Ovary (tissue), 7 donors: ENCODE measurements at regions not wholly inside any gene's neighbourhood (a gene's known extent, or its start where the extent isn't known, plus 50 kb on each side); places are given as distances from the start of the nearest gene placed in this dataset.

ENCODE experiments used
- DNase-seq, 5 donors: peaks; one replicate each; pipeline ENCODE4 v3.0.0-alpha.2; 2019 to 2020
- H3K27ac ChIP-seq, 2 donors: fragments of 200-600 bp; one replicate each; pipeline versions ENCODE4 v1.5.1 to v1.8.0; 2019 to 2022
- H3K27me3 ChIP-seq: fragments of 200-600 bp; one replicate; pipeline ENCODE4 v1.8.0; 2022
- H3K36me3 ChIP-seq: fragments of 200-600 bp; sonication (generic); one replicate; pipeline ENCODE4 v1.5.1; 2019
- H3K4me1 ChIP-seq: one replicate; pipeline ENCODE4 v1.8.1; 2013; ENCODE audit warnings: mild to moderate bottlenecking, moderate library complexity; ENCODE audit not compliant: insufficient read depth
- H3K4me3 ChIP-seq: fragments of 200-600 bp; sonication (generic); one replicate; pipeline ENCODE4 v1.5.1; 2017
- H3K9me3 ChIP-seq, 2 donors: fragments of 200-600 bp in 1 of 2; sonication (generic) in 1 of 2; one replicate each; pipeline versions ENCODE4 v1.5.1 to v1.8.1; 2013 to 2019; ENCODE audit warnings: mild to moderate bottlenecking in 1 of 2, moderate library complexity in 1 of 2
- EP300 ChIP-seq: sonication (generic); formaldehyde crosslinking; IDR thresholded peaks from one replicate; pipeline ENCODE4 v1.6.1; 2017; ENCODE audit warnings: antibody characterized with exemption
- POLR2A ChIP-seq: fragments of 450-650 bp; IDR thresholded peaks from one replicate; pipeline ENCODE4 v1.6.1; 2017; ENCODE audit warnings: antibody characterized with exemption, mild to moderate bottlenecking, moderate library complexity
- WGBS, 3 donors: extraction: QIAGEN DNeasy Blood & Tissue Kit in 1 of 3; methylation state at CpG; one replicate each; pipeline versions ENCODE4 v1.1.5 to v1.1.7; 2013 to 2017; 5-methylcytosine and 5-hydroxymethylcytosine counted together
- intact Hi-C, 4 donors: fragments of 100-400 bp; cut with DNase I; formaldehyde crosslinking; loops; one replicate each; pipeline versions ENCODE4 v1.11.0 to v1.15.1; 2022 to 2023
- TF ChIP-seq, protein P1 (sequence below), 3 donors: fragments of 450-650 bp in 2 of 3; fragments of 200-600 bp in 1 of 3; IDR thresholded peaks; one replicate each; pipeline versions ENCODE4 v1.5.1 to v1.8.0; 2016 to 2022; ENCODE audit warnings: antibody characterized with exemption in 3 of 3, mild to moderate bottlenecking in 1 of 3
- donor health status: DM: no; HTN: no; CAD: no; lungs with moderate emphysema.
- donor health status: DM: no; HTN: no; CAD: no.
- donor health status: Bipolar disorder and iron deficiency.
- donor health status: DM: no; HTN: no; CAD: no.
- donor health status: DM: yes; HTN: yes; CAD: no.

DNA sequence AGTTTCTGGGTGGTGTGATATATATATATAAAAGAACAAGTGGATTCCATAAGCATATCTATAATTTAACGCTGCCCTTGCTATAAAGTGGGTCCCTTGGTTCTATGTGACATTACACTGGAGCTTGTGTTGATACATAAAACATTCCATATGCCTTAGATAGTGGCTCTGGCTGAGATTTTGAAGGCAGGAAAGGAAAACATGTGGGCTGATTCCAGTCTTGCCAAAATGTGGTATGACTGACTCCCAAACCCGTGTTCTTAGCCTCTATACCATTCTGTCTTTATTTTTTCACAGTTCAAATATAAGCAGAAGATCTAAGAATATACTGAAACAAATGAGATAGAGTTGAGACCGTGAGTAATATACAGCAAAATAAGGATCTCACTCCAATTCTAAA is 522.8 kb upstream of the LRRC4C start:
- H3K27ac ChIP-seq = no peak overlapping the region
- intact Hi-C loops = no loop called here
- WGBS, 3 donors = 72 to 76% (median 75%) methylated on average over 3 of the region's 3 CpGs
- no peak for TF ChIP-seq POLR2A
- TF ChIP-seq, protein P1, sequence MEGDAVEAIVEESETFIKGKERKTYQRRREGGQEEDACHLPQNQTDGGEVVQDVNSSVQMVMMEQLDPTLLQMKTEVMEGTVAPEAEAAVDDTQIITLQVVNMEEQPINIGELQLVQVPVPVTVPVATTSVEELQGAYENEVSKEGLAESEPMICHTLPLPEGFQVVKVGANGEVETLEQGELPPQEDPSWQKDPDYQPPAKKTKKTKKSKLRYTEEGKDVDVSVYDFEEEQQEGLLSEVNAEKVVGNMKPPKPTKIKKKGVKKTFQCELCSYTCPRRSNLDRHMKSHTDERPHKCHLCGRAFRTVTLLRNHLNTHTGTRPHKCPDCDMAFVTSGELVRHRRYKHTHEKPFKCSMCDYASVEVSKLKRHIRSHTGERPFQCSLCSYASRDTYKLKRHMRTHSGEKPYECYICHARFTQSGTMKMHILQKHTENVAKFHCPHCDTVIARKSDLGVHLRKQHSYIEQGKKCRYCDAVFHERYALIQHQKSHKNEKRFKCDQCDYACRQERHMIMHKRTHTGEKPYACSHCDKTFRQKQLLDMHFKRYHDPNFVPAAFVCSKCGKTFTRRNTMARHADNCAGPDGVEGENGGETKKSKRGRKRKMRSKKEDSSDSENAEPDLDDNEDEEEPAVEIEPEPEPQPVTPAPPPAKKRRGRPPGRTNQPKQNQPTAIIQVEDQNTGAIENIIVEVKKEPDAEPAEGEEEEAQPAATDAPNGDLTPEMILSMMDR (IDR thresholded peaks at IDR 0.05) = no peak
- no peak for TF ChIP-seq EP300
- no peaks in the 10 kb centered on the region for H3K9me3 ChIP-seq
- no peaks in the 10 kb centered on the region for H3K4me1 ChIP-seq
- H3K36me3 ChIP-seq = no peaks in the 10 kb centered on the region
- no peak for DNase-seq
- H3K4me3 ChIP-seq = no peak overlapping the region
- H3K27me3 ChIP-seq = no peaks in the 10 kb centered on the region

DNA sequence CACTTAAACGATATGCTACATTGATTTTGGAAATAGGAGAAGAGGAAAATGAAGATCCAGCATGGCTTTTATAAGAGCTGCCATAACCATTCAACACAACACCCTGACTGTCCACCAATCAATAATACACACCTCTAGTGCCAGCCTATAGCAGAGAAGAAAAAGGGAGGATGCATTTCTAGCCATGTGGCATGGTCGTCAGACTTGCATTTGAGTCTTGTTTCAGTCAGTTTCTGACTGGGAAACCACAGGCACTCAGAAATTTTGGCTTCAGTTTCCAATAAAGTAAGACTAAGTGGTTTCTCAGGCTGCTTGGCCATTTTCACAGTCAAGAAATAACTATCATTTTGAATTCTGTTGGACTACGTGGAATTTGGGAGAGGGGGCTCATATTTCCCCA is 523.5 kb upstream of the LRRC4C start:
- H3K9me3 ChIP-seq = no peaks in the 10 kb centered on the region
- TF ChIP-seq EP300 = no peak
- TF ChIP-seq POLR2A = no peak
- TF ChIP-seq, protein P1 (IDR thresholded peaks at IDR 0.05) = no peak
- intact Hi-C loops = no loop called here
- no peaks in the 10 kb centered on the region for H3K4me1 ChIP-seq
- no peak overlapping the region for H3K27ac ChIP-seq
- no peaks in the 10 kb centered on the region for H3K36me3 ChIP-seq
- no peak overlapping the region for H3K4me3 ChIP-seq
- no peak for DNase-seq
- no peaks in the 10 kb centered on the region for H3K27me3 ChIP-seq
- 76 to 79% (median 77%) methylated on average over 3 of the region's 3 CpGs for WGBS, 3 donors

DNA sequence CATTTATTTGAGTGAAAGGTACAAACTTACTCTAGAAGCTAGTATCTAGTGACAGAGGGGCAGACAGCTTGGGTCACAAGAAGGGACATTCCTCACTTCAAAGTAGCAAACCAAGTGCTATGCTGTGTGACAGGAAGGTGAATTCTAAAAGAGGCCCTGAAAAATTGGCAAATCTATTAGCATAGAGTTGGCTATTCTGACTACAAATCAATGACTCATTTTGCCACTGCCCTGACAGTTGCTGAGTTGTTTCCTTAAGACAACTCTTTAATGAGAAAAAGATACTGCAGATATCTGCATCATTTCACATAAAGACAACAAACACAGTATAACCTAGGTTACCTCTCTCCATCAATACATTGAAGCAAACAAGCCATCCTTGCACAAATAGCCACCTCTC is 524.0 kb upstream of the LRRC4C start:
- H3K4me1 ChIP-seq = no peaks in the 10 kb centered on the region
- intact Hi-C loops = no loop called here

DNA sequence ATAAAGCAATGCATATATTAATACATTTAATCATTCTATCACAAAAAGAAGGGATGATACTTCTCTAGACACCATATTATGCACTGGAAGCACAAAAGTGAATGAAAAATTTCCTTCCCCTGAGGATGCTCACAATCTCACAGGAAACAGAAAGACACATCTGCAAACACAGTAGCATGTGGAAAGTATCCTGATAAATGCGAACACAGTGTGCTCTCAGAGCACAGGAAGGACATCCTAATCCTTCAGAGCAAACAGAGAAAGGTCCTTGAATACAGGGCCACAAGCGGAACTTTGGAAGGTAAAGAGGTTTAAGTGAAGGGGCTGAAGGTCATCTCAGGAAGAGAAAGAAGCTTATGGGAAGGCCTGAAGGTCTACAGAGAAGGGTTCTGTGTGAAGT is 524.6 kb upstream of the LRRC4C start:
- no peak overlapping the region for H3K4me3 ChIP-seq
- intact Hi-C loops = no loop called here
- no peak for DNase-seq
- H3K27ac ChIP-seq = no peak overlapping the region
- 21 to 47% (median 29%) methylated on average over 2 of the region's 2 CpGs for WGBS, 3 donors
- H3K9me3 ChIP-seq = no peaks in the 10 kb centered on the region
- no peak for TF ChIP-seq POLR2A
- TF ChIP-seq EP300 = no peak
- TF ChIP-seq, protein P1 (IDR thresholded peaks at IDR 0.05) = no peak
- no peaks in the 10 kb centered on the region for H3K27me3 ChIP-seq
- H3K36me3 ChIP-seq = no peaks in the 10 kb centered on the region
- H3K4me1 ChIP-seq = no peaks in the 10 kb centered on the region

More for the DNA sequence above, 524.0 kb upstream of the LRRC4C start:
- H3K36me3 ChIP-seq = no peaks in the 10 kb centered on the region
- no peaks in the 10 kb centered on the region for H3K27me3 ChIP-seq
- H3K27ac ChIP-seq = no peak overlapping the region
- DNase-seq = no peak
- no peak overlapping the region for H3K4me3 ChIP-seq
- no peaks in the 10 kb centered on the region for H3K9me3 ChIP-seq
- no peak for TF ChIP-seq POLR2A
- no peak for TF ChIP-seq EP300
- TF ChIP-seq, protein P1 (IDR thresholded peaks at IDR 0.05) = no peak

DNA sequence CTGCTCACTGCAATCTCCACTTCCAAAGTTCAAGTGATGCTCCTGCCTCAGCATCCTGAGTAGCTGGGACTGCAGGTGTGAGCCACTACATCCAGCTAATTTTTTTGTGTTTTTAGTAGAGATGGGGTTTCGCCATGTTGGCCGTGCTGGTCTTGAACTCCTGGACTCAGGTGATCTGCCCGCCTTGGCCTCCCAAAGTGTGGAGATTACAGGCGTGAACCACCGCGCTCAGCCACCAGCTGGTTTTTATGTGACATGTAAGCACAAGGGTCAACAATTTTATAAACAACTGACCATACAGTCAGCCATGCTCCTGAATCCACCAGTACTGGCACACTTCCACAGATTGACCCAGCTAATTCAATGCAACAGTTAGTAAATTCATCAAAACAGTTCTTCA is 526.3 kb upstream of the LRRC4C start:
- Histone ChIP-seq H3K27me3 (no peaks in the 10 kb centered on the region), H3K4me1 (no peaks in the 10 kb centered on the region), H3K27ac (no peak overlapping the region), H3K9me3 (no peaks in the 10 kb centered on the region), H3K4me3 (no peak overlapping the region), H3K36me3 (no peaks in the 10 kb centered on the region)
- no peak for DNase-seq
- 87 to 95% (median 93%) methylated on average over 6 of the region's 6 CpGs for WGBS, 3 donors
- intact Hi-C loops = no loop called here
- TF ChIP-seq, protein P1 (IDR thresholded peaks at IDR 0.05) = no peak
- TF ChIP-seq POLR2A (no peak), EP300 (no peak)
